Umbilical cord (tissue), 1 donor: ENCODE measurements at regions not wholly inside any gene's neighbourhood (a gene's known extent, or its start where the extent isn't known, plus 50 kb on each side); places are given as distances from the start of the nearest gene placed in this dataset.

Experiments
- DNase-seq: peaks from one replicate; pipeline ENCODE4 v3.0.0-alpha.2; 2015; ENCODE audit warnings: low spot score

GRCh38 chr3:56985460-56985859 is 75.0 kb upstream of the SPATA12 start:
- DNase-seq = no peak

- no peak for DNase-seq
Measured at GRCh38 chr3:56983427-56983826, 77.0 kb upstream of the SPATA12 start.

- DNase-seq = no peak
Measured at GRCh38 chr3:56981445-56982230, 78.8 kb upstream of the SPATA12 start.

DNA sequence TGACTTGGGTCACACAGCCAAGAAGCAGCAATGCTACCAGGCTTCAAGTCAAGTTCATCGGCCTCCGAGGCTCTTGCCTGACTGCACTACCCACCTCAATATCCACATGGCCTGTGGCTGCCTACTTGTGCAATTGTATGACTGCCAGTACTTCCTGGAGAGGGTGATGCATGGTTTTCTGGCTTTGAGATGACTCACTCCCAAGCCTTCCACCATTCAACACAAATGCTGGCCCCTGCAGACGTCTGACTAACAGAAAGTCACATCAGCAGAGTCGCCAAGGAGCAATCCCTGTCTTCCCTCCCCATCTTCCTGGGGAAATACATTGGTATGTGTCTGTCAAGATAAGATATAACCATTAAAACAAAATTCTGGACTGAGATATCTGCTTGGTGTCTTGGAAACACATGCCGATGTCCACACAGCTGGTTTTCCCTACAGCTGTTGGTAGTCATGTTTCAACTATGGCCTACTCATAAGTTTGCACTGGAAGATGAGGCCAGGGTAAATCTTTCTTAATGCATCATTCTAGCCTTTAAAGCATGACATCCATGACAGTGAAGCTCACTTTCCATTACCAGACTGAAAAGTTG is 79.6 kb upstream of the SPATA12 start:
- DNase-seq = peak; percentile 92

- DNase-seq = no peak
Measured at GRCh38 chr3:56980243-56980642, 80.2 kb upstream of the SPATA12 start.

GRCh38 chr3:56979791-56980190 is 80.7 kb upstream of the SPATA12 start:
- DNase-seq = no peak

DNA sequence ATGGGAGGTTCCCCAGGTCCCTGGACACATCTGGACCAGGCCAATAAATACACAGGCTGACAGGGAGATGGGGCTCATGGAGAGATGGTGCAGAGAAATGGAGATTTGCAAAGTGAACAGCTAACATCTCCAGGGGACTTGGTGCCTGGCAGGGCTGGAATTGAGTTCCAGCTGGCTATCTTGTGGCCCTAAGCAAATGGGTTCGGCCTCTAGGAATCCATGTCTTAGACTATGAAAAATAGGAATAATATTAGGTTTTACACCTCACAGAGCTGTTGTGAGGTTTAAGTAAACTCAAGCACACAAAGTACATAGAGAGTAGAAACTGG is 82.9 kb upstream of the SPATA12 start:
- no peak for DNase-seq

GRCh38 chr3:56976651-56977560 is 83.6 kb upstream of the SPATA12 start:
- DNase-seq = peak; percentile 86

- peak; percentile 62 for DNase-seq
Measured at GRCh38 chr3:56975567-56975966, 84.9 kb upstream of the SPATA12 start.

GRCh38 chr3:56974247-56974930 is 86.1 kb upstream of the SPATA12 start:
- no peak for DNase-seq

GRCh38 chr3:56971816-56972215 is 88.6 kb upstream of the SPATA12 start:
- no peak for DNase-seq

DNA sequence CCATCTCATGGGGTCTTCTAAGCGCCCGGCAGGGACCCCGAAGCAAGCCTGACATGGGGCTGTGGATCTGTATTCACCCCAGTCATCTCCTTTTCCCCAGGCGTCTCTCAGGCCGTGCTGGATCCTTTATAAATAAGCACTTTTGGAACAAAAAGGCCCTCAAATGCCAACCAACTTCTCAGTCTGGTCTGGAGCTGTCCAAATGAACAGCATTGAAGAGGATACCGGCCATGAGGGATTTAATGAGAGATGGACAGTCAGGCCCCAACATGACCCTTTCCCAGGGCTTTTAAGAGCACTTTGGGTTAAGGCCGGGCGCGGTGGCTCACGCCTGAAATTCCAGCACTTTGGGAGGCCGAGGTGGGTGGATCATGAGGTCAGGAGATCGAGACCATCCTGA is 89.2 kb upstream of the SPATA12 start:
- DNase-seq = no peak

- peak; percentile 66 for DNase-seq
Measured at GRCh38 chr3:56970461-56970879, 90.0 kb upstream of the SPATA12 start.

DNA sequence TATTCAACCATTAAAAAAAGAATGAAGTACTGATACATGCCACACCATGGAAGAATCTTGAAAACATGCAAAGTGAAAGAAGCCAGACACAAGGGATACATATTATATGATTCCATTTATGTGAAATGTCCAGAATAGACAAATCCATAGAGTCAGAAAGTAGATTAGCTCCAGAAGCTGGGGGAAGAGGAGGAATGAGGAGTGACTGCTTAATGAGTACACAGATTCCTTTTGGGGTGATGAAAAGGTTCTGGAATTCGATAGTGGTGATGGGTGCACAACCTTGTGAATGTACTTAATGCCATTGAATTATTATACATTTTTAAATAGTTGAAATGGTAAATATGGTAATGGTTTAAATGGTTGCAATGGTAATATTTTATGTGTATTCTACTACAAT is 90.6 kb upstream of the SPATA12 start:
- DNase-seq = no peak

DNA sequence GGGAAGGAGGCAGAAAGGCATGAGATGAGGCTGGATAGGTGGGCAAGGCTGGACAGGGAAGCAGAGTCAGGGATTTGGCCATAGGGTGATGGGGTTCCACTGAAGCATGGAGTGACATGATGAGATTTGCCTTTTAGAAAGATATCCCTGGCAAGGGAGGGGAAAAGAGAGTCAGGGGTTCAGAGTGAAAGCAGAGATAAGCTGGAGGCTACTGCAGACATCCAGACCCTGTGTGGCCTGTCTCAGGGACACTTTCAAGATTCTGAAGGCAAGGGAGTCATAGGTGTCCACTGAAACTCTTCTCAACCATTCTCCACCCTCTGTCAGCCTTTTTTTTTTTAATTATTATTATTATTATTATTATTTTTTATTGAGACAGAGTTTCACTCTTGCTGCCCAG is 94.0 kb upstream of the SPATA12 start:
- DNase-seq = no peak

DNA sequence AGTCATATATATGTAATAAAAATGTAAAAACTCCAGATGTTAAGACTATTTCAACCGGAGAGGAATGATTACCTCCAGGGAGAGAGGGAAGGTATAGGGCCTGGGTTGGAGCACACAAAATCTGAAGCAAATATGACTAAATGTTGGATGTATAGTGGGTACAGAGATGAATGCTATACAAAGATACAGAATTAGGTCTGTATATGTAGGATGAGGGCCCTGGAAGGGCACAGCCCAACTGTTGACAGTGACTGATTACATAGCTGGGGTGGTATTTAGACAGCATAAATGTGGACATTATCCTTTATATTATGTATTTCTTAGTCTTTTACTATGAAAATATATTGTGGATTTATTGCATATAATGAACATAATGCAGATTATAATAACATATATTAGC is 94.4 kb upstream of the SPATA12 start:
- no peak for DNase-seq

DNA sequence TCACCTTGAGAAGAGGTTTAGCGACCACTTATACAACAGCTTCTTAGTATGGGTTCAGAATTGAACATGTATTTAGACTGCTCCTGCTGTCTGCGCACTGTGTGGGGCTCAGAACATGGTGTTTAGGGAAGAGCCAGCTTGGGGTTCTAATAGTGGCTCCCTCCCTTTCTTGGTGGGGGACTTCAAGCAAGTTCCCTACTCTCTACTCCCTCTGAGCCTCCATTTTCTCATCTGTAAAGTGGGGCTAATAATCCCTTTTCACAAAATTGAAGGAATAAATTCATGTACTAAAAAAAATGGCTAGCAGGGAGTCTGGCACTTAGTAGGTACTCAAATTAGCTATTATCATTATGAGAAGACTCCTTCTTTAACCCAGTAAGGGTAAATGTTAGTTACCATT is 97.5 kb upstream of the SPATA12 start:
- no peak for DNase-seq

DNA sequence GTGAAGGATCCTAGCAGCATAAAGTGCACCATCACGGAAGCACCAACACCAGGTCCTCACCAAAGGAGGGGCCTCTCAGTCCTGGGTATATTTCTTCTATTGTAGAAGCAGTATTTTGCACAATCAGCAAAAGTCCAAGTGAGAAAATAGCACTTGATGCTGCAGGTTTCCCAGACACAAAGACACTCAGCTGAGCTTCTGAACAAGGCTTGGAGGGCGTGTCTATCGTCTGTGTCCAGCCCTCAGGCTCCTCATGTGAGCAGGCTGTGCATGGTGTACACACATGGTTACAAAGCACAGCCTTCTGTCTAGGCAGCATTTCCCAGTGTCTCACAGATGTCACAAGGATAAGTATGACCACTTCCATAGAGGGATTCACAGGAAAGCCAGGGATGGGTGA is 98.3 kb upstream of the SPATA12 start:
- DNase-seq = no peak

DNA sequence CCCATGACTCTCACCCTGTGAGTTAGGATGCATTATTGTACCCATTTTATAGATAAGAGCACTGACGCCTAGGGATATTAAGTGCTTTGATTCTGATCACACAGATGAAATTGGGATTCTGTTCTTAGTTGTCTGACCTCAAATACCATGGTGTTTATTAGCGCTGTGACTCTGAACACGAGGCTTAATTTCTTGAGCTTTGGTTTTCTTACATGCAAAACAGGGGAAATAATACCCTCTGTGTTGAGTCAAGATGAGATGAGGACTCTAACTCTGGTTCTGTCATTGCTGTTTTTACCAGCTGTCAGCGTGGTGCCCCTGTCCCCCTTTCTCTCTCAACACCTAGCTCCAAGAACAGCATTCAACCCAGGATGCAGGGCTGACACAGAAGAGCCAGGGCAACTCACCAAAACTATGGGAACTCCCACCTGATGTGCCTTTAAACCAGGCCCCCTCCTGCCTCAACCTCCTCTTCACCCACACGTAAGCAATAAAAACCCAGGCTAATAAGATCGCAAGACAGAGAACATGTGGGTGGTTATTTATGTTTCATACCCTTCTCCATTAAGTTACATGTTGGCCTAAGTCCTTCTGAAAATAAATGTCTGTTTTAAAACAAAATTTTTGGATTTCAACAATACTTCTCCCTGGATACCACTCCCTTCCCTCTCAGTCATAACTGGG is 100.1 kb upstream of the SPATA12 start:
- DNase-seq = no peak

- DNase-seq = no peak
Measured at GRCh38 chr3:56958879-56959278, 101.6 kb upstream of the SPATA12 start.

GRCh38 chr3:56957522-56957921 is 102.9 kb upstream of the SPATA12 start:
- DNase-seq = no peak
